ENCODE measurements at regions not wholly inside any gene's neighbourhood (a gene's known extent, or its start where the extent isn't known, plus 50 kb on each side); places are given as distances from the start of the nearest gene placed in this dataset.

- intact Hi-C loops (cut with DNase I): no loop called here
- no peaks in the 10 kb centered on the region for H3K9me3 ChIP-seq (replicated peaks in 1 of 3)
- H3K36me3 ChIP-seq (replicated peaks in 1 of 2): no peaks in the 10 kb centered on the region
- no peaks in the 10 kb centered on the region for H3K4me1 ChIP-seq (replicated peaks in 1 of 2)
- H3K27ac ChIP-seq: no peak overlapping the region
- 74 to 85% (median 80%) methylated on average over 8 of the region's 8 CpGs for WGBS, 4 donors
- no peak for TF ChIP-seq CTCF (IDR thresholded peaks at IDR 0.05)
- TF ChIP-seq POLR2A (IDR thresholded peaks at IDR 0.05): no peak
- no peak for DNase-seq
- H3K4me3 ChIP-seq: no peak overlapping the region
- H3K27me3 ChIP-seq: no peaks in the 10 kb centered on the region
These were observed 75.2 kb upstream of the SIX2 start for GRCh38 chr2:45084361-45085020.

DNA sequence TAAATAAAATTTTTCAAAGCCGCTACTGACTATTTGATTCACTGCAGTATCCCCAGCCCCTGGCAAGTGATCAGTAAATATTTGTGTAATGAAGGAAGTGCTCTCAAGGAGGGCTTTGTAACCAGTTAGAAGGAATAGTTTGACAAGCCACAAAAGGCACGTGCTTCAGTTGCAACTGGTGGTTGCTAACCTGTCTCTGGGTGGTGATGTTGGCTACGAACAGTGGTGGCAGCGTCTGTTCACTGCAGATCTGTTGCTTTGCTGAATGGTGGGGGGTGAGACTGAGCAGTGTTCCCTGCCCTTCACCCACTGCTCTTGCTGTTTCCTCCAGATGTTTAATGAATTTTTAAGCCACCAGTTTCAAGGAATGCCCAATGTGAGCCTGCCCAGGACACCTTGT, 73.9 kb upstream of the SIX2 start:
- H3K9me3 ChIP-seq (replicated peaks in 1 of 3): no peaks in the 10 kb centered on the region
- no peaks in the 10 kb centered on the region for H3K36me3 ChIP-seq (replicated peaks in 1 of 2)
- no peak overlapping the region for H3K27ac ChIP-seq
- intact Hi-C loops (cut with DNase I): no loop called here
- DNase-seq: no peak
- H3K4me1 ChIP-seq (replicated peaks in 1 of 2): no peaks in the 10 kb centered on the region
- TF ChIP-seq CTCF (IDR thresholded peaks at IDR 0.05) (no peak), POLR2A (IDR thresholded peaks at IDR 0.05) (no peak)
- 32 to 51% (median 48%) methylated on average over 4 of the region's 4 CpGs for WGBS, 4 donors
- no peak overlapping the region for H3K4me3 ChIP-seq
- H3K27me3 ChIP-seq: no peaks in the 10 kb centered on the region

- intact Hi-C loops (cut with DNase I): no loop called here
- Histone ChIP-seq H3K4me3 (no peak overlapping the region), H3K9me3 (replicated peaks in 1 of 3) (no peaks in the 10 kb centered on the region), H3K27ac (no peak overlapping the region), H3K36me3 (replicated peaks in 1 of 2) (no peaks in the 10 kb centered on the region), H3K27me3 (peaks cover 3% of the 10 kb centered on the region), H3K4me1 (replicated peaks in 1 of 2) (no peaks in the 10 kb centered on the region)
- DNase-seq: no peak
- TF ChIP-seq CTCF (IDR thresholded peaks at IDR 0.05): no peak
- TF ChIP-seq POLR2A (IDR thresholded peaks at IDR 0.05): no peak
- 61 to 70% (median 68%) methylated on average over 3 to 4 of the region's 4 CpGs for WGBS, 4 donors
These were observed 65.5 kb upstream of the SIX2 start for GRCh38 chr2:45074713-45075112.

- intact Hi-C loops (cut with DNase I): no loop called here
- TF ChIP-seq CTCF (IDR thresholded peaks at IDR 0.05) (no peak), POLR2A (IDR thresholded peaks at IDR 0.05) (no peak)
These were observed 63.6 kb upstream of the SIX2 start for GRCh38 chr2:45072862-45073237.

More at GRCh38 chr2:45072862-45073237, 63.6 kb upstream of the SIX2 start:
- H3K4me1 ChIP-seq (replicated peaks in 1 of 2): no peaks in the 10 kb centered on the region
- DNase-seq: no peak
- peaks cover 3% of the 10 kb centered on the region for H3K27me3 ChIP-seq
- no peaks in the 10 kb centered on the region for H3K36me3 ChIP-seq (replicated peaks in 1 of 2)
- no peak overlapping the region for H3K4me3 ChIP-seq
- no peaks in the 10 kb centered on the region for H3K9me3 ChIP-seq (replicated peaks in 1 of 3)
- H3K27ac ChIP-seq: no peak overlapping the region
- 71 to 77% (median 75%) methylated on average over 8 of the region's 8 CpGs for WGBS, 4 donors
